ENCODE measurements at regions not wholly inside any gene's neighbourhood (a gene's known extent, or its start where the extent isn't known, plus 50 kb on each side); places are given as distances from the start of the nearest gene placed in this dataset.

DNA sequence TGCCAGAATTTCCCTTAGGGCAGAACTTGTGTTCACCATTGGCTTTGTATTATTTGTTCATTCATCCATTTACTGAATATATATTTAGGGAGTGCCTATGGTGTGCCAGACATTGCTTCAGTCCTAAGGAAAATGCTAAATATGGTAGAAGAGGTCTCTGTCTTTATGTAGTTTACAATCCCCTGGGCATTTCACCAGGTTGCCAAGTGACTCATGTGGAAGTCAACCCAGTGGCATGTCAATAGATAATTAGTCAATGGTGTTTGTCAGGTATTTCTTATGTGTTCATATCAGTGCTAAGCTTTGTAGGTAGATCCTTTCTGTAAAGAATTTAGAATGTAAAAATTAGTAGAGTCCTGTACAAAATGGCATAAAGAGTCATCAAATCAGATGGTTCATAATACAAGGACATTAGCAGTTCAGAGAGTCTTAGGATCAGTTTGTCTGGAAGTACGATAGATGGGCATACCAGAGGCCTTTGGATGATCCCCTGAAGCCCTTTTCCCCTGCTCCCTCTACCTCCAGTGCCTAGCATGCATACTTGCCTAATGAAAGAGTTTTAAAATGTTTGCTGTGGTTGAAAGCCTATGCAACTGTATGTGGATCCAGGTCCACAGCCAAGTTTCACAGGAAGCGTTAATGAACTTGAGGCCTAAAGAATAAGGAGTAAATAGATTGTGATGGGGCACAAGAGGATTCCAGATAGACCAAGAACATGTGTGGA is 58.5 kb upstream of the SESN3 start:
- Histone ChIP-seq H3K27ac (no peak overlapping the region), H3K27me3 (ENCODE audit: insufficient read depth in 3 of 3, low read length in 2 of 3) (no peaks in the 10 kb centered on the region), H3K36me3 (ENCODE audit: insufficient read depth in 1 of 2, low read depth in 1 of 2) (no peaks in the 10 kb centered on the region), H3K4me1 (no peaks in the 10 kb centered on the region), H3K4me3 (no peak overlapping the region), H3K9me3 (no peaks in the 10 kb centered on the region)
- TF ChIP-seq, protein P1, sequence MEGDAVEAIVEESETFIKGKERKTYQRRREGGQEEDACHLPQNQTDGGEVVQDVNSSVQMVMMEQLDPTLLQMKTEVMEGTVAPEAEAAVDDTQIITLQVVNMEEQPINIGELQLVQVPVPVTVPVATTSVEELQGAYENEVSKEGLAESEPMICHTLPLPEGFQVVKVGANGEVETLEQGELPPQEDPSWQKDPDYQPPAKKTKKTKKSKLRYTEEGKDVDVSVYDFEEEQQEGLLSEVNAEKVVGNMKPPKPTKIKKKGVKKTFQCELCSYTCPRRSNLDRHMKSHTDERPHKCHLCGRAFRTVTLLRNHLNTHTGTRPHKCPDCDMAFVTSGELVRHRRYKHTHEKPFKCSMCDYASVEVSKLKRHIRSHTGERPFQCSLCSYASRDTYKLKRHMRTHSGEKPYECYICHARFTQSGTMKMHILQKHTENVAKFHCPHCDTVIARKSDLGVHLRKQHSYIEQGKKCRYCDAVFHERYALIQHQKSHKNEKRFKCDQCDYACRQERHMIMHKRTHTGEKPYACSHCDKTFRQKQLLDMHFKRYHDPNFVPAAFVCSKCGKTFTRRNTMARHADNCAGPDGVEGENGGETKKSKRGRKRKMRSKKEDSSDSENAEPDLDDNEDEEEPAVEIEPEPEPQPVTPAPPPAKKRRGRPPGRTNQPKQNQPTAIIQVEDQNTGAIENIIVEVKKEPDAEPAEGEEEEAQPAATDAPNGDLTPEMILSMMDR (IDR thresholded peaks at IDR 0.05), result no peak
- ATAC-seq (no peak), DNase-seq (no peak)
- intact Hi-C loops (cut with DNase I), result no loop called here
- WGBS, 3 donors, result 93 to 94% (median 94%) methylated on average over 2 of the region's 2 CpGs

DNA sequence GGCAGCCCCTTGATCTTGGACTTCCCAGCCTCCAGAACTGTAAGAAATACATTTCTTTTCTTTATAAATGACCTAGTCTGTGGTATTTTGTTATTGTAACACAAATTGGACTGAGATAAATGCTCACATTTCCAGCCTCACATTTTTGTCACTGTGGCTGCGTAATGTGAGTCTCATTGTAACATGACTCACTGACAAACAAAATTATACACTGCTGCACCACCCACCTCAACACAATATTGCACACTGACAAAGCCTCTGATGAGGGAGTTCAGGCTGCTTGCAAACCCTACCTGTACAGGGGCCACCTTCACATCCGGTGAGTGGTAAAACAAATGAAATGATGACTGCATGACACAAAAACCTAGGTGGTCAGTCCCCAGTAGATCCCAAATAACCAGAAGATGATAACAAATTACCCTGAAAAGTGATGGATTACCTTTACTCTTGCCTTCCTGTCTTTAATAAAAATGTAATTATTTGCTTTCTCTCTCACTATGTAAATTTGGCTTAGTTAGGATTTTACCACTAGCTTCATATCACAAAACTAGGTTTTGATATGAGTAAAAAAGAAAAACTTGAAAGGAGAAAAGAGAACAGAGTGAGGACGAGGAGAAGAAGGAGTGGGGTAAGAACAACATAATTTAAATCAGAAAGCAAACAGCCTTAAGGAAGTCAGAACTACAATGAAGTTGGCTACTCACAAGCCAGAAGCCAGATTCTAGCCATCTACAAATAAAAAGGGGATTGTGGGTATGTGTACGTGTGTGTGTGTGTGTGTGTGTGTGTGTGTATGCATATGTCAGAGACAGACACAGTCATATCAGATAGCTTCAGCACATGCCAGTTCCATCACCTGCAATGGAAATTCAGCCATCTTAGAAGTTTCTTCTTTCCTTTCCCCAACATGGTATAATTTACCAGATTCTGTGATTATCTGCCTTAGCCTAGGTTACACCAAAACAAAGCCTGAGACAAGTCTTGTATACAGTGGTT is 53.4 kb upstream of the SESN3 start:
- DNase-seq (no peak), ATAC-seq (no peak)
- TF ChIP-seq, protein P1 (IDR thresholded peaks at IDR 0.05), result no peak
- H3K27me3 ChIP-seq (ENCODE audit: insufficient read depth in 3 of 3, low read length in 2 of 3), result no peaks in the 10 kb centered on the region
- intact Hi-C loops (cut with DNase I), result no loop called here
- no peak overlapping the region for H3K27ac ChIP-seq
- H3K4me3 ChIP-seq, result no peak overlapping the region
- 91 to 98% (median 93%) methylated on average over 4 of the region's 4 CpGs for WGBS, 3 donors
- no peaks in the 10 kb centered on the region for H3K4me1 ChIP-seq
- no peaks in the 10 kb centered on the region for H3K36me3 ChIP-seq (ENCODE audit: insufficient read depth in 1 of 2, low read depth in 1 of 2)
- no peaks in the 10 kb centered on the region for H3K9me3 ChIP-seq

DNA sequence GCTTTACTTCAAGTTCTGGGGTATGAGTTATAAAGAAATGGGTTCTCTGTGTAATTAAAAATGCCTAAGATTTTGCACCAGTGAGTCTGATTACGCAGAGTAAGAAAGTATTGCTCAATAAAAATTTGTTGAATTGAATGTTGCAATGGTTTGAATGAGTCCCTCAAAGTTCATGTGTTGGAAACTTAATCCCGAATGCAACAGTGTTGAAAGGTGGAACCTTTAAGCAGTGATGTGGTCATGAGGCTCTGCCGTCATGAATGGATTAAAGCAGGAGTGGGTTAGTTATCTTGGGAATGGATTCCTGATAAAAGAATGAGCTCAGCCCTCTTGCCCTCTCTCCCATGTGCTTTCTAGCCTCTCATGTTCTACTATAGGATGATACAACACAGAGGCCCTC is 52.6 kb upstream of the SESN3 start:
- Histone ChIP-seq H3K36me3 (ENCODE audit: insufficient read depth in 1 of 2, low read depth in 1 of 2) (no peaks in the 10 kb centered on the region), H3K4me3 (no peak overlapping the region), H3K27me3 (ENCODE audit: insufficient read depth in 3 of 3, low read length in 2 of 3) (no peaks in the 10 kb centered on the region), H3K9me3 (no peaks in the 10 kb centered on the region), H3K27ac (no peak overlapping the region), H3K4me1 (no peaks in the 10 kb centered on the region)
- no peak for ATAC-seq
- TF ChIP-seq, protein P1 (IDR thresholded peaks at IDR 0.05), result no peak
- no peak for DNase-seq
- intact Hi-C loops (cut with DNase I), result no loop called here
- 77 to 85% (median 83%) methylated on average over 3 of the region's 3 CpGs for WGBS, 3 donors

DNA sequence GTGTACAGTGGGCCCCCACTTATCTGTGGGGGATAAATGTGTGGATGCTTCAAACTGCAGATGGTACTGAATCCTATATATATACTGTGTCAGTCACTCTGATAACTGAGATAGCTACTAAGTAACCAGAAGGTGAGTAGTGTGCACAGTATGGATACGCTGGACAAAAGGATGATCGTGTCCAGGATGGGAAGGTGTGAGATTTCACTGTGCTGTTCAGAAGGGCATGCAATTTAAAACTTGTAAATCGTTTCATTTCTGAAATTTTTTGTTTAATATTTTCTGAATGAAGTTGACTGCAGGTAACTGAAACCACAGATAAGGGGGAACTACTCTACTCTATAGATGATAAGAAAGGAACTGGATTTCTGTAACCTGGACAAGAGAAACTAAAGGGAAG is 52.1 kb upstream of the SESN3 start:
- 89 to 95% (median 89%) methylated on average over 3 of the region's 3 CpGs for WGBS, 3 donors
- no peaks in the 10 kb centered on the region for H3K27me3 ChIP-seq (ENCODE audit: insufficient read depth in 3 of 3, low read length in 2 of 3)
- intact Hi-C loops (cut with DNase I), result no loop called here
- ATAC-seq (no peak), DNase-seq (no peak)
- no peak overlapping the region for H3K27ac ChIP-seq
- H3K36me3 ChIP-seq (ENCODE audit: insufficient read depth in 1 of 2, low read depth in 1 of 2), result no peaks in the 10 kb centered on the region
- H3K9me3 ChIP-seq, result no peaks in the 10 kb centered on the region
- no peaks in the 10 kb centered on the region for H3K4me1 ChIP-seq
- TF ChIP-seq, protein P1 (IDR thresholded peaks at IDR 0.05), result no peak
- no peak overlapping the region for H3K4me3 ChIP-seq
